SU-DHL-6 (cell line): ENCODE measurements at regions not wholly inside any gene's neighbourhood (a gene's known extent, or its start where the extent isn't known, plus 50 kb on each side); places are given as distances from the start of the nearest gene placed in this dataset.

Experiments
- CTCF ChIP-seq: fragments of 200-600 bp; sonication (generic); IDR thresholded peaks from one replicate; pipeline ENCODE4 v1.5.1; 2017; ENCODE audit warnings: antibody characterized with exemption, mild to moderate bottlenecking, low read length, moderate library complexity; ENCODE audit not compliant: insufficient read depth, poor library complexity, severe bottlenecking
- EZH2phosphoT487 ChIP-seq: fragments of 200-600 bp; sonication (generic), shearing (Covaris generic); conservative IDR thresholded peaks from 2 replicates; pipeline ENCODE4 v1.6.1; 2018; ENCODE audit warnings: mild to moderate bottlenecking, antibody characterized with exemption, low read length, moderate library complexity, mixed read lengths

DNA sequence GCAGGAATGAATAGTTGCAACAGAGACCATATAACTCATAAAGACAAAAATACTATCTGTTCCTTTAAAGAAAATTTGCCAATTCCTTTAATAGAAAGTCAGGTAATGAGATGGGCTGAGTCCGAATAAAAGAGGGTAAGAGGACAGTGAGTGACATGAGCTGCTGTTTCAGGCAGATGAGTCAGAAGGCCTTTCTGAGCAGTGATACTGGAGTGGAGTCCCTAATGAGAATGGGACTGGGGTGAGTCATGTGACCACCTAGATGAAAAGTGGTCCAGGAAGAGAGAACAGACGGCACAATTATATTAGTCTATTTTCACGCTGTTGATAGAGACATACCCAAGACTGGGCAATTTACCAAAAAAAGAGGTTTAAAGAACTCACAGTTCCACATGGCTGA, 393.7 kb downstream of the BCL11B start:
- TF ChIP-seq CTCF = no peak
- no peak for TF ChIP-seq EZH2phosphoT487
